Globus pallidus (tissue), 1 donor: ENCODE measurements at regions not wholly inside any gene's neighbourhood (a gene's known extent, or its start where the extent isn't known, plus 50 kb on each side); places are given as distances from the start of the nearest gene placed in this dataset.

ENCODE experiments used
- DNase-seq: peaks from one replicate; pipeline ENCODE4 v3.0.0-alpha.2; 2015; ENCODE audit warnings: low spot score

DNA sequence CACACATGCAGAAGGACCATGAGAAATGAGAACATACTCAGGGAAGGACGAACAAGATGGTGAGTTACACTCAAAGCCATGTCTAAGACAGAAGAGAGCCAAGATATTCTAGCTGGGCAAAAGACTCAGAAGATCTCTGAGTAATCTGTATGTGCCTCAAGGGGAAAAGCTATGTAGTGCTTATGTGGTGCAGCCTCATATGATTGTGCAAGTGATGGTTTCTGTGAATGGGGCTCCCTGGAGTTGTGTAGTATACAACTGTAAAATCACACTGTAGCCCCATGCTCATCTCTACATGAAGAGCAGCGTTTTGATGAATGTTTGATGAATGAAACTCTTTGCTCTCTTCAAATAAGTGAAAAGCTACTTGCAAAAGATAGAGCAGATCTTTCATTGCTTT, 57.5 kb downstream of the OSR1 start:
- DNase-seq: no peak

DNA sequence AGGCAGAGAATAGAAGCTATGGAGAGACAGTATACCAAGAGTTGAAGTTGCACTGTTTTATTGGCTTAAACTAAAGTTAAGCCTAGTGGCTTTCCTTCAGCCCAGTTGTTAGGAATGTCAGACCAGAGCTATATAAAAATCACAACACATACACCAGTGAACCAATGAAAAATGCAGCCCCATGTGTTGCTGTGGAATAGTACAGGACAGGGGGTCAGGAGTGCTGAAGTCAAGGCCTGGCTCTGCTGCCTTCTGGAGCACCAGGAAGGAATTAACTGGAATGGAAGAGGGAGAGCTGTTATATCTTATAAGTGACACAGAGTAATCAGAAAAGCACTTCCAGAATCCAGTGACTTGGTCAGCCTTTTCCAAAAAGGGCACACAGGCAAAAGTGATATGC, 58.9 kb downstream of the OSR1 start:
- DNase-seq: no peak

GRCh38 chr2:19299032-19299431, 59.4 kb downstream of the OSR1 start:
- DNase-seq: no peak

DNA sequence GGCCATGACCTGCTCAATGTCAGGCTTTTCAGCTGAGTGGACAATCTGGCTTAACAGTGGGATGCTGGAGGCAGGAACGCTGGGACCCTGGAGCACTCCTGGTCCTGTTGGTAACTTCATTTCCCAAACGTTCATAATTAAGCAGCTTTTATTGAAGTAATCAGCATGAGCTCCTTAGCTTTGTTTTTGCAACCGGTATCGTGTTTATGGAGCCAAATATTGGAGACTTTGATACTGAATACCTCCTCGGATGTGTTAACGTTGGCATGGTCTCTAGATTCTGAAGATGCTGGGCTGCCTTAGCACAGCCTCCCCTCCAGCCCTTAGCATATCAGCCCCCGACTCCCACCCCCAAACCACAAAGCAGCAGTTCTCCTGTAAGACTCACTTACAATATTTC, 60.7 kb downstream of the OSR1 start:
- no peak for DNase-seq

- no peak for DNase-seq
Observed at GRCh38 chr2:19295998-19296502, 62.4 kb downstream of the OSR1 start.

DNA sequence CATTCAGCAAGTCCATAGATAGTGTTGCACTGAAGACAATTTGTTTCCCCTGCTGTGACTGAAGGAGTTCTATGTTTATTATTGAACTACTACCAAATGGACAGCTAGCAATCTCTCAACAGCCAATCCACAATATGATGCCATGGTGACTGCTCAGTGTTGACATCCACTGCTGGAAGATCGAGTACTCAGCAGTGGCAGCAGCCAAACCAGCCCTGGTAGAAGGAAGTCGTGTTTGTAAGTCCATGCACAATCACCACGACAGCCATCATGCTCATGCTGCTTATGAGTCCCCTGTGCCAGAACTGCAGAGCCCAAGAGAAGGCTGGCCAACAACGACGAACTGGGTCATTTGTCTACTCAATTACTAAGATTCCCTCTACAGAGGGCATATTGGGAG, 66.4 kb downstream of the OSR1 start:
- DNase-seq: no peak

DNA sequence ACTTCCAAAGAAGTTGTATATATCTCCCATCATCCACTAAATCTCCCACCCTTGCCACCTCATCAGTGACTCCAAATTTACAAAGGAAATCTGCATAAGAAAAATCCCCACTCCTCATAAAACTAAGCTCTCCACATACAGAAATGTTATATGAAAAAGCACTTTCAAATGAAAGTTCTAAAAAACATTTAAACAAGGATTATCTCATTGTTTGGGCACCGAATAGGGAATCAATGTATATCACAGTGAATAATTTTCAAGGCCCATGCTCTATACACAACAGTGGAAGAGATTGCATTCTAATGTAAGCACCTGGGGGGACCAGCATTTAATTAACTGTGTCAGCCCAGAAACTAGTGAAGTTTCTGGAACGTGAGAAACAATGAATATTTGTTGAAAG, 70.1 kb downstream of the OSR1 start:
- DNase-seq: no peak

GRCh38 chr2:19287324-19287723, 71.1 kb downstream of the OSR1 start:
- no peak for DNase-seq

- no peak for DNase-seq
Observed at GRCh38 chr2:19282305-19282704, 76.1 kb downstream of the OSR1 start.

- DNase-seq: no peak
Observed at GRCh38 chr2:19274439-19274838, 84.0 kb downstream of the OSR1 start.

GRCh38 chr2:19272941-19273470, 85.4 kb downstream of the OSR1 start:
- DNase-seq: no peak

GRCh38 chr2:19272039-19272438, 86.4 kb downstream of the OSR1 start:
- no peak for DNase-seq

- DNase-seq: no peak
Observed at GRCh38 chr2:19264852-19265251, 93.6 kb downstream of the OSR1 start.

DNA sequence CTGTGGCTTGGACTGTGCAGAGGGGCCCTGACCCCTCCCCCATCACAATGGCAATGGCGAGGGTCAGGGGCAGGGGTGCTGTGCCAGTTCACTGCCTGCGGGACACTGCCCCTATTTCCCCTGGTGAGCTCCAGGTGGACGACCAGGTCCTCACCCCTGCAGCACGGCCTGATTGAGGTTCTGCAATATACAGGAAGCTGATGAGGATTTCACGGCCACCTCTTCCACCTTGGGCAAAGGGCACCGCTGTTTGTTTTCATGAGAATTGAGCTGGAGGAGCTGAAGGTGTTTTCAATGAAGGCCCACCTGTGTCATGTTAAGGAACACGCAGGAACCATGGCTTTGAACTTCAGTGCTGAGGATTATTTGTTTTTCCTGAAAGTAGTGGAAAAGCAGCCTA, 96.3 kb downstream of the OSR1 start:
- DNase-seq: no peak

DNA sequence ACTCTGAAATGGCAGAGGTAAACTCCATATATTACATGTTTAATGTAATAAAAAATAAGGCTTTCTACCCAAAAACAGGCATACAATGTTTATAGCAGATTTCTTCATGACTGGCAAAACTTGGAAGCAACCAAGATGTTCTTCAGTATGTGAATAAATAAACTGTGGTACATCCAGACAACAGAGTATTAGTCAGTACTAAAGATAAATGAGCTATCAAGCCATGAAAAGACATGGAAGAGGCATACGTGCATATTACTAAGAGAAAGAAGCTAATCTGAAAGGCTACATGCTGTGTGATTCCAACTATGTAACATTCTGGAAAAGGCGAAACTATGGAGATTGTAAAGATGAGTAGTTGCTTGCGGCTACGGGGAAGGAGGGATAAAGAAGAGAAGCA, 97.4 kb downstream of the OSR1 start:
- DNase-seq: no peak

- DNase-seq: no peak
Observed at GRCh38 chr2:19256121-19256601, 102.3 kb downstream of the OSR1 start.

DNA sequence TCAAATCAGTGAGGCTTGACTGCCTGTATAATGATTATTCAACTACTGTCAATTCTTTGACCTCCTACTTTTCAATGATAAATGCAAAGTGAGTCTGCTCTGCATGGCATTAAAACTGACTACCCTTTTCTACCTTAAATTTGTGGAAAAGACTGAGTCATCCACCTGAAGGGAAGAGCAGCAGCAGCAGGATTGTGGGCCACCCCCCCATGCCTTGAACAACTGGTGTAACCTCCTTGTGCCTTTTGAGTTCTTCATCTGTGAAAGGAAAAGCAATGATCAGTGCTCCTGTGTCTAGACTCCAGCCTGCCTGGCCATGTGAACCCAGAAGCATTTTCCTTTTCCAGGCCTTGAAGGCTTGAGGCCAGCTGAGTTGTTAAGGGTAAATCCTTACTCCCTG, 102.9 kb downstream of the OSR1 start:
- no peak for DNase-seq

DNA sequence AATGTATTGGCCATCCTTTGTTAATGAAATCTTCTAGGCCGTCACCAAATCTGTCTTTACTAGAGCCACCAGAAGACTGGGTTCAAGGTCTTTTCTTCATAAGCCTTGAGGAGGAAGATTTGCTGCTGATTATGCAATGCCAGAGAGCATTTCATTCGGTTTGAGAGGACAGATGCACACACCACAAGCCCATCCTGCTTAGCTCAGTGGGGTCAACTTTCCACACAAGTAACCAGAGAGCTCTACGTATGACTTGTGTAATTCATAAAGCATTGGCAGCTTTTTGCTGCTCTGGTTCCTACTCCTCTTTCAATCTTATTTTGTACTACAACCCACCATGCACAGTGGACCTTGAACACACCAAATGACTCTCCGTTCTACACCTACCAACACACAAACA, 106.9 kb downstream of the OSR1 start:
- no peak for DNase-seq

DNA sequence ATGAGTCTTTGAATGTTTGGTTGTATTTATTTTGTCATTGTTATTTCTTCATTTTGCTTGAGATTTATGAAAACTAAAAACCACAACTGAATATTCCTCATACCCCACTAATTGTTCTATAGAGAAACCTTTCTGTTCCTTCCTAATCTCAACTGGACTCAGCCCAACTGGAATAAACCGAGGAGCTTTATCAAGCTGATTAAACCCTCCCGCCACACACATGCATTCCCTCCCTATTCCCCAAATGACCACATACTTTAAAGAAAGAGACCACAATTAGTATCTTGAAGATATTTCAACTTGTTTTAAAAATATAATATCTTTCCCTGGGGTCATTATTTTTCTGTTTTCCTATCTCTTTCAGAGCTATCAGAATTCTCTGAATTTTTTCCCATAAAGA, 107.5 kb downstream of the OSR1 start:
- DNase-seq: no peak

- DNase-seq: no peak
Observed at GRCh38 chr2:19247186-19247585, 111.2 kb downstream of the OSR1 start.

DNA sequence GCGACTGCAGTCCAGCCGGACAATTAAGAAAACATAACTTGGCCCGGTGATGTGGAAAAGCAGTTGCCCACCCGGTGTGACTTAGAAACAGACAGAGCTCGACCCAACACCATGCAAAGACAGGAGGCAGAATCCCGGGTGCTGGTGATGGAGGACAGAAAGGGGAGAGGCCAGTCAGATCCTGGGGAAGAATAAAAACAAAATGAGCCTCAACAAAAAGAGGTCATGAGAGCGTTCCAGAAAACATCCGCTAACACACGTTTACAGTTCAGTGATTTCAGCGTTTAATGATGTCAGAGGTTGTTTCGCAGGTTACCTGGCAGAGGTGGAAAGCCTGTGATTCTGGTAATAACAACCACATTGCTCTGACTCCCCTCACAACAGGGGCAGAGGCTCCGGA, 111.9 kb downstream of the OSR1 start:
- DNase-seq: no peak

DNA sequence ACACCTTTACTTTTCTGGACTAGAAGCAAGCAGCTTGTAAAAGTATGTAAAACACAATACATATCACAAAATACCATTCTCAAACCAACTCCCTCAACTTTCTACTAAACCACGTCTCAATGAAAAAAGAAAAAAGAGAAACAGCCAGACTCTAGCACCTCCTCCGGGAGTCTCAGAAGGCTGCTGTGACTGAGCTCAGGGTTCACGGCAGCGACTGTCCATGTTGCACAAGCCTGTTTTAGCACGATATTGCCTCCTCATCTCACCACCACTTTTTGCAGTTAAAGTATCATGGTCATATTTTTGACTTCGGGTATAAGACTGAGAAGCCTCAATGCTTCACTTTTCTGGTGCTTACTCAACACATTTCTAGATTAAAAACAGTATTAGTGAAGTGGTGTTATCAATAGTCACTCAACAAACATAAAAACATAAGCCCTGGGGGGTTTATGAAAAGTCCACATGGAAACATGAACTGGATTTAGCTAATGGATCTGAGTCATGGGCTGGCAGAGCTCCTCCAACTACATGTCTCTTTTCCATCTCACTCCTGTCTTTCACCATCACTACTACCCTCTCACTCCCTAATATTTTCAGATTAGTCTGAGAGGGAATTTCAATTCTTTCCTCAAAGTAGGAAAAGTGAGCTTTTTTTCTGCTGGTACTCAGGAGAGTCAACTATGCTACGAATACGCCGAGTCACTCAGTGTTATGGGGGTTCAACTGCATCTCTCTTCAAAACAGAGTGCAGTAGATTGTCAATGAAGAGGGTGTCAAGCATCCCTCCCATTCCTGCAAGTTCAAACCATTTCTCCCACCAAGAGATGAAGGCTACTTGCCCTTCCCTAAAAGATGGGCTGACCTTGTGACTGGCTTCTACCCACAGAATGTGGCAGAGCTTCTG, 113.7 kb downstream of the OSR1 start:
- DNase-seq: no peak

GRCh38 chr2:19238440-19239060, 119.9 kb downstream of the OSR1 start:
- DNase-seq: no peak
